ENCODE measurements at regions not wholly inside any gene's neighbourhood (a gene's known extent, or its start where the extent isn't known, plus 50 kb on each side); places are given as distances from the start of the nearest gene placed in this dataset.
A peak's percentile ranks its signal among the peaks of the same experiment; 100 is the strongest.
"Not testable (repeated sequence)": the region's sequence is repeated elsewhere in the genome, so short reads cannot be mapped to it uniquely, and the experiment has no call there.

DNA sequence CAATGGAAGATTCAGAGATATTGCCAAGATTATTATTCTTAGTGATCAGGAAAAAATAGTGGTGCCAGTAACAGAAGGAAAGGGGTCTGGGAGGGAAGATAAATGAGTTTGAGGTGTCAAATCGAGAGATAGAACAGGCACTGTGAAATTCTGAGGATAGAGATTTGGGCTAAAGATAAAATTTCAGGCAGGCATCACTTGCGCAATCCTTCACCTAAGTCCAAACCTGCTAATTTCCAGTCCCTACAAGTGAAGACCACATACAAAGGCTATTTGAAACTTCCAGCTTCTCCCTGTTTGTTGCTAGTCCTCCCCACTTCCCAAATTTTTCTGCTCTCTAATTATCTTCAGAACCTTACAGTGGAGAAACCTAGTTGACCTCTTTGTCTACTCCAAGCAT is 494.6 kb downstream of the MAGEE1 start:
- H3K4me1 Mint-ChIP-seq (ENCODE audit: low read depth), result no peaks in the 10 kb centered on the region
- no peak overlapping the region for H3K4me3 Mint-ChIP-seq
- H3K9me3 Mint-ChIP-seq, result peaks cover 4% of the 10 kb centered on the region
- no peaks in the 10 kb centered on the region for H3K27me3 Mint-ChIP-seq (ENCODE audit: low read depth)
- no peak overlapping the region for H3K27ac Mint-ChIP-seq
- no peaks in the 10 kb centered on the region for H3K36me3 Mint-ChIP-seq (ENCODE audit: low read depth)

DNA sequence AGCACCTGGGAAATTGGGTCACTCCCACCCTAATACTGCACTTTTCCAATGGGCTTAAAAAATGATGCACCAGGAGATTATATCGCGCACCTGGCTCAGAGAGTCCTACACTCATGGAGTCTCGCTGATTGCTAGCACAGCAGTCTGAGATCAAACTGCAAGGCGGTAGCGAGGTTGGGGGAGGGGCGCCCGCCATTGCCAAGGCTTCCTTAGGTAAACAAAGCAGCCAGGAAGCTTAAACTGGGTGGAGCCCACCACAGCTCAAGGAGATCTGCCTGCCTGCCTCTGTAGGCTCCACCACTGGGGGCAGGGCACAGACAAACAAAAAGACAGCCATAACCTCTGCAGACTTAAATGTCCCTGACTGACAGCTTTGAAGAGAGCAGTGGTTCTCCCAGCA is 497.1 kb downstream of the MAGEE1 start:
- not testable (repeated sequence) for H3K27ac Mint-ChIP-seq; H3K9me3 Mint-ChIP-seq; H3K27me3 Mint-ChIP-seq (ENCODE audit: low read depth); H3K36me3 Mint-ChIP-seq (ENCODE audit: low read depth); H3K4me1 Mint-ChIP-seq (ENCODE audit: low read depth); H3K4me3 Mint-ChIP-seq

DNA sequence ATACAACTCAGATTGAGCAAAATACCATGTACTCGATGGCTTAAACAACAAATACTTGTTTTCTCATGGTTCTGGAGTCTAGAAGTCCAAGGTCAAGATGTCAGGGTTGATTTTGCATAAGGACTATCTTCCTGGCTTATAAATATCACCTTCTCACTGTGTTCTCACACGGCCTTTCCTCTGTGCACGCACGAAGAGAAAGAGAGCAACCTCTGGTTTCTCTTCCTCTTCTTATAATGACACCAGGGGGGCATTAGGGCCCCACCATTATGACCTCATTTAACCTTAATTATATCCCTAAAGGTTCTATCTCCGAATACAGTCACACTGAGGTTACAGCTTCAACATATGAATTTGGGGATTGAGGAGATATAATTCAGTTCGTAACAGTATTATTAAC is 504.0 kb downstream of the MAGEE1 start:
- Mint-ChIP-seq H3K27me3 (ENCODE audit: low read depth) (no peaks in the 10 kb centered on the region), H3K27ac (no peak overlapping the region), H3K4me1 (ENCODE audit: low read depth) (no peaks in the 10 kb centered on the region), H3K9me3 (peaks cover 5% of the 10 kb centered on the region), H3K36me3 (ENCODE audit: low read depth) (no peaks in the 10 kb centered on the region), H3K4me3 (no peak overlapping the region)

- no peaks in the 10 kb centered on the region for H3K27me3 Mint-ChIP-seq (ENCODE audit: low read depth)
- no peak overlapping the region for H3K27ac Mint-ChIP-seq
- H3K36me3 Mint-ChIP-seq (ENCODE audit: low read depth), result no peaks in the 10 kb centered on the region
- peaks cover 7% of the 10 kb centered on the region for H3K9me3 Mint-ChIP-seq
- no peak overlapping the region for H3K4me3 Mint-ChIP-seq
- no peaks in the 10 kb centered on the region for H3K4me1 Mint-ChIP-seq (ENCODE audit: low read depth)
These were observed 489.7 kb upstream of the FGF16 start for GRCh38 chrX:76957485-76957884.

- no peak overlapping the region for H3K27ac Mint-ChIP-seq
- H3K4me1 Mint-ChIP-seq (ENCODE audit: low read depth), result no peaks in the 10 kb centered on the region
- no peak overlapping the region for H3K4me3 Mint-ChIP-seq
- no peaks in the 10 kb centered on the region for H3K9me3 Mint-ChIP-seq
- H3K36me3 Mint-ChIP-seq (ENCODE audit: low read depth), result no peaks in the 10 kb centered on the region
- no peaks in the 10 kb centered on the region for H3K27me3 Mint-ChIP-seq (ENCODE audit: low read depth)
These were observed 475.5 kb upstream of the FGF16 start for GRCh38 chrX:76971393-76972376.

GRCh38 chrX:76977452-76977851 is 469.7 kb upstream of the FGF16 start:
- Mint-ChIP-seq H3K4me1 (ENCODE audit: low read depth) (no peaks in the 10 kb centered on the region), H3K4me3 (no peak overlapping the region), H3K27ac (no peak overlapping the region), H3K9me3 (peaks cover 4% of the 10 kb centered on the region), H3K36me3 (ENCODE audit: low read depth) (no peaks in the 10 kb centered on the region), H3K27me3 (ENCODE audit: low read depth) (no peaks in the 10 kb centered on the region)

DNA sequence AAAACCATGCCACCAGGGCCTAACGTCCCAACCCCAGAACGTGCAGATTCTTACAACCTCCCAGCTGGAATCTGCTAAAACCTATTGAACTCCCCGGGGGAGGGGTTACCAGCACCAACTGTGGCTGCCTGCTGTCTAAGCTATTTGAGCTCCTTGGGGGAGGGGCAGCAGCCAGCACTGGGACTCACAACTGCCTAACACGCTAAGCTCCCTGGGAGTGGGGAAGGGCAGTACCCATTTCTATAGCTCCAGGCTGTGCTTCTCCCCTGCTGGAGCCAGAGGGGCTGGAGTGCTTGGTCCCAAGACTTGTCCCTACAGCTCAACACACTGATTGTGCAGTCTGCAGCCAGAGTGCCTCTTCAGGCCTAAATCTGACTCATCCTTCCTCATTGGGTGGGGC is 459.8 kb upstream of the FGF16 start:
- Mint-ChIP-seq H3K27ac (no peak overlapping the region), H3K9me3 (peaks cover 16% of the 10 kb centered on the region), H3K27me3 (ENCODE audit: low read depth) (no peaks in the 10 kb centered on the region), H3K4me1 (ENCODE audit: low read depth) (no peaks in the 10 kb centered on the region), H3K36me3 (ENCODE audit: low read depth) (no peaks in the 10 kb centered on the region), H3K4me3 (no peak overlapping the region)

- Mint-ChIP-seq H3K27ac (no peak overlapping the region), H3K4me1 (ENCODE audit: low read depth) (no peaks in the 10 kb centered on the region), H3K36me3 (ENCODE audit: low read depth) (no peaks in the 10 kb centered on the region), H3K9me3 (peaks cover 11% of the 10 kb centered on the region), H3K4me3 (no peak overlapping the region), H3K27me3 (ENCODE audit: low read depth) (no peaks in the 10 kb centered on the region)
These were observed 450.5 kb upstream of the FGF16 start for GRCh38 chrX:76996641-76997040.

GRCh38 chrX:77003530-77003929 is 443.7 kb upstream of the FGF16 start:
- Mint-ChIP-seq H3K27me3 (ENCODE audit: low read depth) (no peaks in the 10 kb centered on the region), H3K4me1 (ENCODE audit: low read depth) (peaks cover 10% of the 10 kb centered on the region), H3K27ac (peak overlapping the region; percentile 32), H3K36me3 (ENCODE audit: low read depth) (no peaks in the 10 kb centered on the region), H3K9me3 (no peaks in the 10 kb centered on the region), H3K4me3 (no peak overlapping the region)

DNA sequence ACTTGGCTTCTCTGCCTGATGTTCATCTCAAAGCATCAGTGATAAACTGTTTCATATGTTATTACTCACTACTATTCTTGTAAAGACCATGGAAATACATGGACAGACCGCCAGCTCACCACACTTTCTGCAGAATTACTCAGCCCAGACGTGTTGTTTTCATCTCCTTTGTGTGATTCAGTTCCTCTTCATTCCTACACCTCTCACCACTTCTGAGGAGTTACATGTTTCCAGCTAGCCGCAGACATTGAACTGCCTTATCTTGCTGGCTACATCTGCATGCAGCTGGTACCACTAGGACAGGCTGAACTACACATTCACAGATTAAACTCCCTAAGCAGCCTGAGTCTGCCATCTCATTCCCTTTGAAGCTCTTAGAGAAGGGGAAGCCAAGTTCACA is 443.2 kb upstream of the FGF16 start:
- H3K36me3 Mint-ChIP-seq (ENCODE audit: low read depth), result no peaks in the 10 kb centered on the region

GRCh38 chrX:77009691-77010090 is 437.5 kb upstream of the FGF16 start:
- Mint-ChIP-seq H3K4me3 (no peak overlapping the region), H3K27me3 (ENCODE audit: low read depth) (no peaks in the 10 kb centered on the region), H3K27ac (no peak overlapping the region), H3K36me3 (ENCODE audit: low read depth) (no peaks in the 10 kb centered on the region), H3K4me1 (ENCODE audit: low read depth) (no peaks in the 10 kb centered on the region), H3K9me3 (no peaks in the 10 kb centered on the region)

More for the DNA sequence above, 443.2 kb upstream of the FGF16 start:
- Mint-ChIP-seq H3K4me1 (ENCODE audit: low read depth) (peaks cover 10% of the 10 kb centered on the region), H3K27ac (peak overlapping the region; percentile 32), H3K9me3 (no peaks in the 10 kb centered on the region), H3K27me3 (ENCODE audit: low read depth) (no peaks in the 10 kb centered on the region), H3K4me3 (no peak overlapping the region)

GRCh38 chrX:77014377-77015372 is 432.5 kb upstream of the FGF16 start:
- Mint-ChIP-seq H3K4me3 (no peak overlapping the region), H3K27me3 (ENCODE audit: low read depth) (no peaks in the 10 kb centered on the region), H3K9me3 (peaks cover 5% of the 10 kb centered on the region), H3K36me3 (ENCODE audit: low read depth) (no peaks in the 10 kb centered on the region), H3K27ac (no peak overlapping the region), H3K4me1 (ENCODE audit: low read depth) (no peaks in the 10 kb centered on the region)

- Mint-ChIP-seq H3K36me3 (ENCODE audit: low read depth) (no peaks in the 10 kb centered on the region), H3K4me3 (no peak overlapping the region), H3K27me3 (ENCODE audit: low read depth) (no peaks in the 10 kb centered on the region), H3K27ac (no peak overlapping the region), H3K9me3 (peaks cover 5% of the 10 kb centered on the region), H3K4me1 (ENCODE audit: low read depth) (no peaks in the 10 kb centered on the region)
These were observed 430.1 kb upstream of the FGF16 start for GRCh38 chrX:77017093-77017492.

- H3K4me3 Mint-ChIP-seq, result peak overlapping the region; percentile 40
- H3K27me3 Mint-ChIP-seq (ENCODE audit: low read depth), result peaks cover 13% of the 10 kb centered on the region
- H3K36me3 Mint-ChIP-seq (ENCODE audit: low read depth); H3K27ac Mint-ChIP-seq; H3K9me3 Mint-ChIP-seq; H3K4me1 Mint-ChIP-seq (ENCODE audit: low read depth): not testable (repeated sequence)
These were observed 400.9 kb upstream of the FGF16 start for GRCh38 chrX:77046180-77046810.

Measured in T-helper 1 cell treated with Interleukin-12 subunit alpha and Interleukin-12 subunit beta and Interleukin-4 antibody, amounts not matched to agents 30 μg/mL and 1 μg/mL, for 36 hours (primary cell).